Islet precursor cell (in vitro differentiated cells): ENCODE measurements at regions not wholly inside any gene's neighbourhood (a gene's known extent, or its start where the extent isn't known, plus 50 kb on each side); places are given as distances from the start of the nearest gene placed in this dataset.

Experiments used
- DNase-seq: peaks from one replicate; pipeline ENCODE4 v3.0.0-alpha.2; 2018

DNA sequence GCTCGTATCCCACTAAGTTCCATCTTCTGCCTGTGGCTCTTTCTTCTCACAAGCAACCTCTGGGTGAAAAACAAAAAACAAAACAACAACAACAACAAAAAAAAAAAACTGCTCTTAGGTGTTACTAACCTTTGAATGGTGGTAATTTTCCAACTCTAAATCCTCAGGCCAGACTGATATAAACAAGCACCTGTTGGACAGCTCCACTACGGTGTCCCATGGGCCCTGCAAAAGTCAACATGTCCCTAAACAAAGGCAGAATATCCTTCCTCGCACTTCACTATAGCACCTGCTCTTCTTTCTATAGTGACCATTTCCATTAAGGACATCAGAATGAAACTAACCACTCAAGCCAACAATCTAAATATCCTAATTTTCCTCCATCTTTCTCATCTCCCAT lies 54.6 kb upstream of the PARM1 start:
- no peak for DNase-seq

- no peak for DNase-seq
These were observed 57.5 kb upstream of the PARM1 start for GRCh38 chr4:74875451-74875850.

DNA sequence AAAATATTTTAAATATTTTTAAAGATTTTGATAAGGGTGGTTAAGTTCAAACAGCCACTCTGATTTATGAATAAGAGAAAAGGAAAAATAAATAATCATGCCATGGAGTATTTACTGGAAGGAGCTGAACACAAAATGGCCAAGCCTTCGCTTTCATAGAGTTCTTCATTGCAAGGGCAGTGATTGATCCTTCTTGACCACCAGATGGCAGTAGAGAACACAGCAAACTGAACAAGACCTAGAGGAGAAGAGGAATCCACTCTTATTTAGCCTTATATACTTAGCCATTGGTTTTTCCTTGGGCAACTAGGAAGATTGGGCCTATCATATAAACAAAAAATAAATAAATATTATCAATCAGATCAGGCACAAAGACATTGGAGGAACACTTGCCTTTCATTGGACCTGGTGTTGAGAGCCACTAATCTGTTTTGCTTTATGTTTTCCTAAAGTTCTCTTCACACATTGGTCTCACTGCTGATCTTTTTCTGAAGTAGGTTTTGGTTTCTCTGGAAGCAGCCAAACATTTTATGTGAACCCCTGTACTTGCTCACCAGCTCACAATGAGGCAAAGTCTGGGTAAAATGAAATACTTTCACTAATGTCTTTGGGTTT lies 58.1 kb upstream of the PARM1 start:
- DNase-seq = peak; percentile 55

- no peak for DNase-seq
These were observed 59.2 kb upstream of the PARM1 start for GRCh38 chr4:74873545-74874301.

- DNase-seq = no peak
These were observed 64.7 kb upstream of the BTC start for GRCh38 chr4:74858921-74859562.

GRCh38 chr4:74855879-74856278 lies 61.6 kb upstream of the BTC start:
- DNase-seq = no peak

DNA sequence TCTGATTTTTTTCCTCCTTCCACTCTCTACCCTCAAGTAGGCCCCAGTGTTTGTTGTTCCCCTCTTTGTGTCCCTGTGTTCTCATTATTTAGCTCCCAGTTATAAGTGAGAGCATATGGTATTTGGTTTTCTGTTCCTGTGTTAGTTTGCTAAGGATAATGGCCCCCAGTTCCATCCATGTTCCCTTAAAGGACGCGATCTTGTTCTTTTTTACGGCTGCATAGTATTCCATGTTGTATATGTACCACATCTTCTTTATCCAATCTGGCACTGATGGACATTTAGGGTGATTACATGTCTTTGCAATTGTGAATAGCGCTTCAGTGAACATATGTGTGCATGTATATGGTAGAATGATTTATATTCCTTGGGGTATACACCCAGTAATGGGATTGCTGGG lies 54.5 kb upstream of the BTC start:
- no peak for DNase-seq

DNA sequence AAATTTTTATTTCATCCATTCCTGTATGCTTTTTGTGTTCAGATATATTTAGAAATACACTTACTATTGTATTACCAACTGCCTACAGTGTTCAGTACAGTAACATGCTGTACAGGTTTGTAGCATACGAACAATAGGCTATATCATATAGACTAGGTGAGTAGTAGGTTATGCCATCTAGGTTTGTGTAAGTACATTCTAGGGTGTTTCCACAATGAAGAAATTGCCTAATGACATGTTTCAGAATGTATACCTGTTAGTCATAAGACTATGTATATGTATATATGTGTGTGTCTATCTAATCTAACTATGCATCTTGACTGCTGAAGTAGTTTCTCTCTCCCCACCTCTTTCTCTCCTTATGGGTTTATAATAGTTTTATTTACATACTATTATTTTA lies 51.5 kb upstream of the BTC start:
- DNase-seq = no peak
